ENCODE measurements at regions not wholly inside any gene's neighbourhood (a gene's known extent, or its start where the extent isn't known, plus 50 kb on each side); places are given as distances from the start of the nearest gene placed in this dataset.

DNA sequence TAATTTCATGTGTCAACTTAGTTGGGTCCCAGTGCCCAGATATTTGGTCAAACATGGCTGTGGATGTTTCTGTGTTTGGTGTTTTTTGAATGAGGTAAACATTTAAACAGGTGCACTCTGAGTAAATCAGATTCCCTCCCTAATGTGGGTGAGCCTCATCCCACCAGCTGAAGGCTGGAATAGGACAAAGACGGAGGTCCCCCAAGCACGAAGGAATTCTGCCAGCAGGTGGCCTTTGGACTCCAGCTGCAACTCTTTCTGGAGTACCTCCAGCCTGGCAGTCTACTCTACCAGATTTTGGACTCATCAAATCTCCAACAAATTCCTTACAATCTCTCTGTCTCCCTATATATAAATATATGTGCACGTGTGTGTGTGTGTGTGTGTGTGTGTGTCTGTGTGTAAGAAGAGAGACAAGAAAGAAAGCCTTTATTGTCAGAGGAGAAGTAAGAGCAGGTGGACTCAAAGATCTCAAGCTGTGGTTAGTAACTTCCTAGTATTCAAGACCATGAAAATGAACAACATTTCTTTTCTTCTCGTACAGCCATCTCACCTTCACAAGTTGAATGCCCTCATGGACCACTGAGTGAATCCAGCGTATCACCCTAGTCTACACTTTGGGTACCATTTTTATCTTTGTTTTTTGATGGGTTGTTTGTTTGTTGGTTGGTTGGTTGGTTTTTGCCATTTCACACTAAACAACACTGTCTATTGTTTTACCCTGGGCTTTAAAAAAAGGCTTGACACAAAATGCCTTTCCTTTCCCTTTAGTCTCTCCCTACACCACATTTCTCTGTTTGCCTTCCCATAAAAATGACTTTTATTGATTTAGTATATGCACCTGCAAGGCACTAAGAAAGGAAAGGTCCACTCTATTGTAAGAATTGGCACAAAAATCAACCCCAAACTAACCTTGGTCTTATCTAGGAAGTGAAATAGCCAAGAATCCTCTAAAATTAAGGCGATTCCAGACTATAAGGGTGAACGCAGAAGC, 118.7 kb downstream of the TENT4A start:
- TF ChIP-seq RAD21 (IDR thresholded peaks at IDR 0.05; ENCODE audit: low read length) (no peak), POLR2A (IDR thresholded peaks at IDR 0.05; ENCODE audit: low read depth, low read length) (no peak)
- TF ChIP-seq, protein P1, sequence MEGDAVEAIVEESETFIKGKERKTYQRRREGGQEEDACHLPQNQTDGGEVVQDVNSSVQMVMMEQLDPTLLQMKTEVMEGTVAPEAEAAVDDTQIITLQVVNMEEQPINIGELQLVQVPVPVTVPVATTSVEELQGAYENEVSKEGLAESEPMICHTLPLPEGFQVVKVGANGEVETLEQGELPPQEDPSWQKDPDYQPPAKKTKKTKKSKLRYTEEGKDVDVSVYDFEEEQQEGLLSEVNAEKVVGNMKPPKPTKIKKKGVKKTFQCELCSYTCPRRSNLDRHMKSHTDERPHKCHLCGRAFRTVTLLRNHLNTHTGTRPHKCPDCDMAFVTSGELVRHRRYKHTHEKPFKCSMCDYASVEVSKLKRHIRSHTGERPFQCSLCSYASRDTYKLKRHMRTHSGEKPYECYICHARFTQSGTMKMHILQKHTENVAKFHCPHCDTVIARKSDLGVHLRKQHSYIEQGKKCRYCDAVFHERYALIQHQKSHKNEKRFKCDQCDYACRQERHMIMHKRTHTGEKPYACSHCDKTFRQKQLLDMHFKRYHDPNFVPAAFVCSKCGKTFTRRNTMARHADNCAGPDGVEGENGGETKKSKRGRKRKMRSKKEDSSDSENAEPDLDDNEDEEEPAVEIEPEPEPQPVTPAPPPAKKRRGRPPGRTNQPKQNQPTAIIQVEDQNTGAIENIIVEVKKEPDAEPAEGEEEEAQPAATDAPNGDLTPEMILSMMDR (conservative IDR thresholded peaks at IDR 0.05; ENCODE audit: low read depth, low read length), result no peak

All from IMR-90 (cell line).